ENCODE measurements at regions not wholly inside any gene's neighbourhood (a gene's known extent, or its start where the extent isn't known, plus 50 kb on each side); places are given as distances from the start of the nearest gene placed in this dataset.

- TF ChIP-seq CEBPB (IDR thresholded peaks at IDR 0.05; ENCODE audit: low read depth, low read length), result peak; percentile 42; the same call in 1 of the 2 replicates
- no peak for TF ChIP-seq MAFK (IDR thresholded peaks at IDR 0.05; ENCODE audit: low read depth, low read length)
These were observed 202.0 kb upstream of the CPHXL start for GRCh38 chr16:75928295-75928694.

Measured in IMR-90 (cell line).